ENCODE measurements at regions not wholly inside any gene's neighbourhood (a gene's known extent, or its start where the extent isn't known, plus 50 kb on each side); places are given as distances from the start of the nearest gene placed in this dataset.
"Not testable (repeated sequence)": the region's sequence is repeated elsewhere in the genome, so short reads cannot be mapped to it uniquely, and the experiment has no call there.

- DNase-seq = not testable (repeated sequence)
Observed at GRCh38 chr4:9604893-9605190, 160.6 kb downstream of the DEFB131A start.

GRCh38 chr4:9608300-9608699, 164.1 kb downstream of the DEFB131A start:
- no peak for DNase-seq

- not testable (repeated sequence) for DNase-seq
Observed at GRCh38 chr4:9610321-9610720, 166.1 kb downstream of the DEFB131A start.

GRCh38 chr4:9611101-9611500, 166.9 kb downstream of the DEFB131A start:
- DNase-seq = no peak

- not testable (repeated sequence) for DNase-seq
Observed at GRCh38 chr4:9636411-9636810, 145.0 kb upstream of the DRD5 start.

GRCh38 chr4:9659678-9660077, 121.8 kb upstream of the DRD5 start:
- not testable (repeated sequence) for DNase-seq

- DNase-seq = not testable (repeated sequence)
Observed at GRCh38 chr4:9660955-9661354, 120.5 kb upstream of the DRD5 start.

- DNase-seq = not testable (repeated sequence)
Observed at GRCh38 chr4:9670725-9671124, 110.7 kb upstream of the DRD5 start.

- not testable (repeated sequence) for DNase-seq
Observed at GRCh38 chr4:9677357-9677756, 104.1 kb upstream of the DRD5 start.

GRCh38 chr4:9679704-9680478, 101.5 kb upstream of the DRD5 start:
- DNase-seq = no peak

GRCh38 chr4:9683174-9683573, 98.3 kb upstream of the DRD5 start:
- DNase-seq = not testable (repeated sequence)

- DNase-seq = not testable (repeated sequence)
Observed at GRCh38 chr4:9685016-9685415, 96.4 kb upstream of the DRD5 start.

GRCh38 chr4:9685692-9686091, 95.7 kb upstream of the DRD5 start:
- DNase-seq = no peak

GRCh38 chr4:9690636-9691237, 90.7 kb upstream of the DRD5 start:
- DNase-seq = not testable (repeated sequence)

- DNase-seq = peak; percentile 88
Observed at GRCh38 chr4:9691238-9692065, 90.0 kb upstream of the DRD5 start.

- DNase-seq = not testable (repeated sequence)
Observed at GRCh38 chr4:9692791-9693491, 88.5 kb upstream of the DRD5 start.

- not testable (repeated sequence) for DNase-seq
Observed at GRCh38 chr4:9694403-9694802, 87.0 kb upstream of the DRD5 start.

- not testable (repeated sequence) for DNase-seq
Observed at GRCh38 chr4:9695994-9696393, 85.4 kb upstream of the DRD5 start.

- DNase-seq = not testable (repeated sequence)
Observed at GRCh38 chr4:9696561-9696960, 84.9 kb upstream of the DRD5 start.

GRCh38 chr4:9702019-9702418, 79.4 kb upstream of the DRD5 start:
- DNase-seq = not testable (repeated sequence)

- not testable (repeated sequence) for DNase-seq
Observed at GRCh38 chr4:9702696-9703095, 78.7 kb upstream of the DRD5 start.

GRCh38 chr4:9703391-9703790, 78.0 kb upstream of the DRD5 start:
- DNase-seq = peak; percentile 44

GRCh38 chr4:9704126-9704525, 77.3 kb upstream of the DRD5 start:
- not testable (repeated sequence) for DNase-seq

Data from activated gamma-delta T cell treated with Interleukin-2 at 50 U/mL for 16 hours (primary cell).